ENCODE measurements at regions not wholly inside any gene's neighbourhood (a gene's known extent, or its start where the extent isn't known, plus 50 kb on each side); places are given as distances from the start of the nearest gene placed in this dataset.
"Not testable (repeated sequence)": the region's sequence is repeated elsewhere in the genome, so short reads cannot be mapped to it uniquely, and the experiment has no call there.

GRCh38 chr22:35475545-35475944, 65.1 kb upstream of the RASD2 start:
- DNase-seq, result no peak

- no peak for DNase-seq
Observed at GRCh38 chr22:35476341-35476740, 64.3 kb upstream of the RASD2 start.

- DNase-seq, result peak; percentile 85
Observed at GRCh38 chr22:35477911-35478582, 62.6 kb upstream of the RASD2 start.

GRCh38 chr22:35478633-35479107, 62.0 kb upstream of the RASD2 start:
- no peak for DNase-seq

- no peak for DNase-seq
Observed at GRCh38 chr22:35479359-35479758, 61.3 kb upstream of the RASD2 start.

GRCh38 chr22:35479985-35480550, 60.6 kb upstream of the RASD2 start:
- peak; percentile 52 for DNase-seq

GRCh38 chr22:35480627-35481550, 59.7 kb upstream of the RASD2 start:
- peak; percentile 47 for DNase-seq

- no peak for DNase-seq
Observed at GRCh38 chr22:35482311-35482710, 58.3 kb upstream of the RASD2 start.

- DNase-seq, result no peak
Observed at GRCh38 chr22:35482974-35483373, 57.7 kb upstream of the RASD2 start.

GRCh38 chr22:35483730-35484129, 56.9 kb upstream of the RASD2 start:
- no peak for DNase-seq

- DNase-seq, result peak; percentile 62
Observed at GRCh38 chr22:35484651-35485556, 55.7 kb upstream of the RASD2 start.

- no peak for DNase-seq
Observed at GRCh38 chr22:35486116-35486631, 54.5 kb upstream of the RASD2 start.

GRCh38 chr22:35487623-35488022, 53.0 kb upstream of the RASD2 start:
- DNase-seq, result not testable (repeated sequence)

- no peak for DNase-seq
Observed at GRCh38 chr22:35488513-35488912, 52.1 kb upstream of the RASD2 start.

GRCh38 chr22:35489239-35489638, 51.4 kb upstream of the RASD2 start:
- no peak for DNase-seq
